Trophoblast cell (in vitro differentiated cells and primary cell): ENCODE measurements at regions not wholly inside any gene's neighbourhood (a gene's known extent, or its start where the extent isn't known, plus 50 kb on each side); places are given as distances from the start of the nearest gene placed in this dataset.
A peak's percentile ranks its signal among the peaks of the same experiment; 100 is the strongest.

Experiments
- DNase-seq, 2 donors: peaks; one replicate each; pipeline ENCODE4 v3.0.0-alpha.2; 2016
- H2AFZ ChIP-seq: 2 replicates; pipeline ENCODE4 v1.6.1; 2013; ENCODE audit warnings: low read length, moderate library complexity, mild to moderate bottlenecking; ENCODE audit not compliant: insufficient read depth, poor library complexity
- H2AK5ac ChIP-seq: 2 replicates; pipeline ENCODE4 v1.6.1; 2013; ENCODE audit warnings: mild to moderate bottlenecking, low read length
- H2BK120ac ChIP-seq: 2 replicates; pipeline ENCODE4 v1.6.1; 2013; ENCODE audit warnings: low read length, mild to moderate bottlenecking, moderate library complexity; ENCODE audit not compliant: insufficient read depth, poor library complexity
- H2BK12ac ChIP-seq: 2 replicates; pipeline ENCODE4 v1.6.1; 2013; ENCODE audit warnings: mild to moderate bottlenecking, low read length, moderate library complexity
- H2BK5ac ChIP-seq: 2 replicates; pipeline ENCODE4 v1.6.1; 2013; ENCODE audit warnings: low read length, low read depth, moderate library complexity, mild to moderate bottlenecking; ENCODE audit not compliant: poor library complexity
- H3K14ac ChIP-seq: 2 replicates; pipeline ENCODE4 v1.6.1; 2013; ENCODE audit warnings: mild to moderate bottlenecking, low read length
- H3K18ac ChIP-seq: 2 replicates; pipeline ENCODE4 v1.6.1; 2013; ENCODE audit warnings: mild to moderate bottlenecking, low read length
- H3K23ac ChIP-seq: 2 replicates; pipeline ENCODE4 v1.6.1; 2013; ENCODE audit warnings: low read length
- H3K27ac ChIP-seq: 2 replicates; pipeline ENCODE4 v1.5.1; 2013; ENCODE audit warnings: low read depth, mild to moderate bottlenecking, inconsistent platforms, low read length, moderate library complexity
- H3K27me3 ChIP-seq: 2 replicates; pipeline ENCODE4 v1.6.1; 2013; ENCODE audit warnings: inconsistent platforms, mild to moderate bottlenecking, low read length, moderate library complexity; ENCODE audit not compliant: insufficient read depth
- H3K36me3 ChIP-seq, 2 experiments: 1 replicate in 1 of 2; 2 replicates in 1 of 2; pipeline ENCODE4 v1.6.1; 2013; ENCODE audit warnings: low read length in 2 of 2, mild to moderate bottlenecking in 2 of 2, moderate library complexity in 1 of 2; ENCODE audit not compliant: insufficient read depth in 2 of 2, control insufficient read depth in 1 of 2
- H3K4ac ChIP-seq: 2 replicates; pipeline ENCODE4 v1.6.1; 2013; ENCODE audit warnings: low read depth, mild to moderate bottlenecking, low read length, moderate library complexity
- H3K4me1 ChIP-seq, 2 experiments: 1 replicate in 1 of 2; 2 replicates in 1 of 2; pipeline ENCODE4 v1.6.1; 2013; ENCODE audit warnings: low read length in 2 of 2, mild to moderate bottlenecking in 2 of 2, moderate library complexity in 1 of 2; ENCODE audit not compliant: insufficient read depth in 2 of 2, control insufficient read depth in 1 of 2
- H3K4me2 ChIP-seq: 2 replicates; pipeline ENCODE4 v1.6.1; 2013; ENCODE audit warnings: inconsistent platforms, mild to moderate bottlenecking, low read length, moderate library complexity
- H3K4me3 ChIP-seq: 2 replicates; pipeline ENCODE4 v1.5.1; 2013; ENCODE audit warnings: mild to moderate bottlenecking, low read depth, low read length, inconsistent platforms
- H3K79me1 ChIP-seq: one replicate; pipeline ENCODE4 v1.6.1; 2013; ENCODE audit warnings: low read length
- H3K79me2 ChIP-seq: 2 replicates; pipeline ENCODE4 v1.6.1; 2013; ENCODE audit warnings: low read length, mild to moderate bottlenecking; ENCODE audit not compliant: control insufficient read depth, insufficient read depth, poor library complexity
- H3K9ac ChIP-seq: 2 replicates; pipeline ENCODE4 v1.6.1; 2013; ENCODE audit warnings: mild to moderate bottlenecking, low read length
- H3K9me3 ChIP-seq: 2 replicates; pipeline ENCODE4 v1.6.1; 2013; ENCODE audit warnings: low read depth, mild to moderate bottlenecking, control low read depth, inconsistent platforms, low read length; ENCODE audit not compliant: insufficient read depth
- H4K12ac ChIP-seq: 2 replicates; pipeline ENCODE4 v1.6.1; 2013; ENCODE audit warnings: low read depth, mild to moderate bottlenecking, low read length, moderate library complexity
- H4K8ac ChIP-seq: 2 replicates; pipeline ENCODE4 v1.6.1; 2013; ENCODE audit warnings: low read depth, mild to moderate bottlenecking, low read length, moderate library complexity
- H4K91ac ChIP-seq: one replicate; pipeline ENCODE4 v1.6.1; 2013; ENCODE audit warnings: low read depth, mild to moderate bottlenecking, low read length, moderate library complexity
- WGBS: extraction: QIAGEN DNeasy Blood & Tissue Kit; methylation state at CpG from one replicate; pipeline ENCODE4 v1.1.7; 2013; ENCODE audit warnings: missing lambda C conversion rate; ENCODE audit not compliant: insufficient read length, insufficient coverage; ENCODE audit errors: extremely low coverage; 5-methylcytosine and 5-hydroxymethylcytosine counted together

- Histone ChIP-seq H3K27me3 (no peaks in the 10 kb centered on the region), H3K4me3 (no peak overlapping the region), H3K79me1 (peaks cover 4% of the 10 kb centered on the region), H2BK120ac (no peak overlapping the region), H4K8ac (no peak overlapping the region), H3K27ac (no peak overlapping the region), H2BK5ac (no peak overlapping the region), H3K9ac (no peak overlapping the region), H3K4ac (no peak overlapping the region), H3K23ac (no peak overlapping the region), H4K12ac (no peak overlapping the region), H3K18ac (no peak overlapping the region), H2AFZ (no peak overlapping the region), H3K4me1 (peaks cover 2 to 5% of the 10 kb centered on the region in 2 experiments), H3K9me3 (no peaks in the 10 kb centered on the region), H2BK12ac (no peak overlapping the region), H3K79me2 (no peaks in the 10 kb centered on the region), H3K36me3 (no peaks in the 10 kb centered on the region), H2AK5ac (no peak overlapping the region), H3K4me2 (no peak overlapping the region), H3K14ac (no peak overlapping the region), H4K91ac (no peak overlapping the region)
- peak; percentile 43 to 86 for DNase-seq
- WGBS: no CpG with 5 or more reads among the region's 4 CpGs
Observed at GRCh38 chr15:79184465-79184892, 93.9 kb upstream of the RASGRF1 start.

GRCh38 chr15:79180318-79180717 lies 89.7 kb upstream of the RASGRF1 start:
- Histone ChIP-seq H3K27me3 (no peaks in the 10 kb centered on the region), H4K8ac (no peak overlapping the region), H3K9me3 (no peaks in the 10 kb centered on the region), H3K4me3 (no peak overlapping the region), H3K9ac (no peak overlapping the region), H3K27ac (no peak overlapping the region), H4K12ac (no peak overlapping the region), H3K79me2 (no peaks in the 10 kb centered on the region), H2BK12ac (peak overlapping the region; percentile 10), H4K91ac (peak overlapping the region; percentile 85), H2AK5ac (peak overlapping the region; percentile 20), H2BK5ac (no peak overlapping the region), H3K79me1 (peaks cover 8% of the 10 kb centered on the region), H3K4ac (no peak overlapping the region), H3K4me1 (peaks cover 13 to 19% of the 10 kb centered on the region in 2 experiments), H2BK120ac (peak overlapping the region; percentile 13), H3K36me3 (no peaks in the 10 kb centered on the region), H2AFZ (no peak overlapping the region), H3K18ac (no peak overlapping the region), H3K23ac (no peak overlapping the region), H3K14ac (no peak overlapping the region), H3K4me2 (no peak overlapping the region)
- WGBS: no CpG with 5 or more reads among the region's 5 CpGs
- no peak for DNase-seq

GRCh38 chr15:79179597-79179996 lies 89.0 kb upstream of the RASGRF1 start:
- no peaks in the 10 kb centered on the region for H3K79me2 ChIP-seq
- no peak overlapping the region for H4K12ac ChIP-seq
- H3K27me3 ChIP-seq: no peaks in the 10 kb centered on the region
- H4K8ac ChIP-seq: peak overlapping the region; percentile 65
- H3K23ac ChIP-seq: no peak overlapping the region
- peak overlapping the region; percentile 42 for H3K27ac ChIP-seq
- H3K14ac ChIP-seq: peak overlapping the region; percentile 64
- H3K4me2 ChIP-seq: peak overlapping the region; percentile 17
- H2BK5ac ChIP-seq: peak overlapping the region; percentile 58
- peak overlapping the region; percentile 51 for H2BK12ac ChIP-seq
- H2AK5ac ChIP-seq: no peak overlapping the region
- no peak overlapping the region for H3K4me3 ChIP-seq
- no peak for DNase-seq
- peaks cover 13 to 19% of the 10 kb centered on the region in 2 experiments for H3K4me1 ChIP-seq
- no peak overlapping the region for H2AFZ ChIP-seq
- H3K79me1 ChIP-seq: peaks cover 8% of the 10 kb centered on the region
- peak overlapping the region; percentile 77 for H2BK120ac ChIP-seq
- no peak overlapping the region for H3K9ac ChIP-seq
- H3K9me3 ChIP-seq: no peaks in the 10 kb centered on the region
- no CpG with 5 or more reads among the region's 5 CpGs for WGBS
- H4K91ac ChIP-seq: peak overlapping the region; percentile 79
- H3K4ac ChIP-seq: no peak overlapping the region
- H3K18ac ChIP-seq: no peak overlapping the region
- no peaks in the 10 kb centered on the region for H3K36me3 ChIP-seq

GRCh38 chr15:79179108-79179561 lies 88.6 kb upstream of the RASGRF1 start:
- H2AK5ac ChIP-seq: no peak overlapping the region
- H4K91ac ChIP-seq: no peak overlapping the region
- no peak overlapping the region for H3K9ac ChIP-seq
- H4K8ac ChIP-seq: peak overlapping the region; percentile 22
- no peak overlapping the region for H3K4ac ChIP-seq
- no CpG with 5 or more reads among the region's 14 CpGs for WGBS
- no peaks in the 10 kb centered on the region for H3K27me3 ChIP-seq
- H3K4me1 ChIP-seq: peaks cover 13 to 19% of the 10 kb centered on the region in 2 experiments
- DNase-seq: peak; percentile 98 to 99
- peak overlapping the region; percentile 19 for H3K14ac ChIP-seq
- H2BK12ac ChIP-seq: peak overlapping the region; percentile 81
- no peak overlapping the region for H3K23ac ChIP-seq
- H3K36me3 ChIP-seq: no peaks in the 10 kb centered on the region
- H3K4me2 ChIP-seq: peak overlapping the region; percentile 17
- peak overlapping the region; percentile 57 for H2BK120ac ChIP-seq
- H3K79me1 ChIP-seq: peaks cover 8% of the 10 kb centered on the region
- peak overlapping the region; percentile 38 for H3K18ac ChIP-seq
- H3K27ac ChIP-seq: peak overlapping the region; percentile 42
- H3K9me3 ChIP-seq: no peaks in the 10 kb centered on the region
- no peaks in the 10 kb centered on the region for H3K79me2 ChIP-seq
- H3K4me3 ChIP-seq: no peak overlapping the region
- H2AFZ ChIP-seq: peak overlapping the region; percentile 27
- no peak overlapping the region for H4K12ac ChIP-seq
- peak overlapping the region; percentile 58 for H2BK5ac ChIP-seq
